A549 (cell line): ENCODE measurements at regions not wholly inside any gene's neighbourhood (a gene's known extent, or its start where the extent isn't known, plus 50 kb on each side); places are given as distances from the start of the nearest gene placed in this dataset.
"Not testable (repeated sequence)": the region's sequence is repeated elsewhere in the genome, so short reads cannot be mapped to it uniquely, and the experiment has no call there.

Source experiments
- CEBPB ChIP-seq, 2 experiments: fragments of >200 bp in 1 of 2; sonication (Bioruptor Twin) in 1 of 2; formaldehyde crosslinking in 1 of 2; IDR thresholded peaks; 2 replicates each; pipeline ENCODE4 v1.6.1; 2012 to 2016
- CTCF ChIP-seq: fragments of >200 bp; sonication (Bioruptor Twin); formaldehyde crosslinking; IDR thresholded peaks from 3 replicates; pipeline ENCODE4 v1.5.1; 2016
- HOXA7 ChIP-seq: fragments of 250-450 bp; sonication (Bioruptor Pico); IDR thresholded peaks from 2 replicates; pipeline ENCODE4 v1.5.0; 2020; ENCODE audit warnings: mild to moderate bottlenecking, moderate library complexity
- MAZ ChIP-seq: fragments of 150-350 bp; IDR thresholded peaks from 2 replicates; pipeline ENCODE4 v1.6.1; 2014; ENCODE audit warnings: antibody characterized with exemption, low read depth, low read length, borderline replicate concordance
- POLR2A ChIP-seq: IDR thresholded peaks from 2 replicates; pipeline ENCODE4 v1.6.1; 2012; ENCODE audit warnings: mild to moderate bottlenecking, low read length
- POLR2AphosphoS2 ChIP-seq: conservative IDR thresholded peaks from 2 replicates; pipeline ENCODE4 v1.6.1; 2012; ENCODE audit warnings: low read length, improper control_type of control experiment, inconsistent platforms
- RNF2 ChIP-seq: fragments of 200-600 bp; sonication (generic); IDR thresholded peaks from 2 replicates; pipeline ENCODE4 v1.6.1; 2016; ENCODE audit warnings: low read depth, mild to moderate bottlenecking, antibody characterized with exemption, moderate library complexity, borderline replicate concordance

GRCh38 chr13:52223063-52223462 is 63.7 kb upstream of the NEK3 start:
- TF ChIP-seq CTCF; CEBPB (IDR thresholded peaks at IDR 0.05); POLR2A; POLR2AphosphoS2; MAZ; RNF2; HOXA7: not testable (repeated sequence)
